ENCODE measurements at regions not wholly inside any gene's neighbourhood (a gene's known extent, or its start where the extent isn't known, plus 50 kb on each side); places are given as distances from the start of the nearest gene placed in this dataset.

- H3K14ac ChIP-seq (ENCODE audit: insufficient read depth, low read length) = no peak overlapping the region
- H3K56ac ChIP-seq (ENCODE audit: insufficient read length, low read depth, low read length) = no peak overlapping the region
- H4K8ac ChIP-seq (replicated peaks; ENCODE audit: insufficient read length, low read depth, low read length) = no peak overlapping the region
- no peak overlapping the region for H3K4me2 ChIP-seq (ENCODE audit: insufficient read depth, insufficient read length, low read length)
- no peaks in the 10 kb centered on the region for H3K79me2 ChIP-seq (ENCODE audit: insufficient read depth, low read length)
- Mint-ChIP-seq H3K4me3 (no peak overlapping the region), H3K9me3 (peaks cover 0 to 4% of the 10 kb centered on the region in 2 experiments; a peak in 1 of 5 replicates), H3K36me3 (ENCODE audit: insufficient read depth in 1 of 3, low read depth in 3 of 3) (peaks cover 0 to 5% (median 5%) of the 10 kb centered on the region in 3 experiments; a peak in 5 of 7 replicates), H3K27me3 (ENCODE audit: low read depth) (no peaks in the 10 kb centered on the region; the same call in 1 of the 2 replicates), H3K27ac (no peak overlapping the region), H3K4me1 (peaks cover 19 to 25% of the 10 kb centered on the region in 2 experiments)
- H3K9ac ChIP-seq (ENCODE audit: extremely low read depth, insufficient read length, low read length) = no peak overlapping the region
- H2BK12ac ChIP-seq (ENCODE audit: insufficient read length, low read depth, low read length) = no peak overlapping the region
- H4K91ac ChIP-seq (ENCODE audit: insufficient read length, low read depth, low read length) = no peak overlapping the region
- no peaks in the 10 kb centered on the region; the same call in 1 of the 2 replicates for H3K27me3 ChIP-seq (ENCODE audit: insufficient read depth, low read length)
- H3K18ac ChIP-seq (ENCODE audit: insufficient read length, low read depth, low read length) = no peak overlapping the region
- H2BK20ac ChIP-seq (ENCODE audit: low read depth, low read length, poor library complexity, severe bottlenecking) = no peak overlapping the region
- no peak overlapping the region for H2AFZ ChIP-seq (ENCODE audit: low read length)
- no peak overlapping the region for H2BK120ac ChIP-seq (ENCODE audit: low read depth, low read length, poor library complexity, severe bottlenecking)
- H3K23ac ChIP-seq (ENCODE audit: insufficient read length, low read depth, low read length) = no peak overlapping the region
- no peaks in the 10 kb centered on the region for H3K23me2 ChIP-seq (ENCODE audit: insufficient read length, low read depth, low read length, poor library complexity, severe bottlenecking)
- no peak overlapping the region for H2BK5ac ChIP-seq (ENCODE audit: insufficient read length, low read length)
- no peak overlapping the region for H3T11ph ChIP-seq (ENCODE audit: low read length)
- H3K79me1 ChIP-seq (ENCODE audit: insufficient read depth, low read depth, low read length, poor library complexity, severe bottlenecking) = no peaks in the 10 kb centered on the region
- H4K20me1 ChIP-seq (ENCODE audit: control insufficient read depth, insufficient read depth, insufficient read length) = no peaks in the 10 kb centered on the region
- H2AK5ac ChIP-seq (ENCODE audit: insufficient read length, low read length) = no peak overlapping the region
- no peak overlapping the region for H3K4ac ChIP-seq (ENCODE audit: low read depth, low read length)
- no peak overlapping the region for H3K27ac ChIP-seq (ENCODE audit: insufficient read length, low read depth, low read length)
- no peak overlapping the region for H2BK15ac ChIP-seq (ENCODE audit: low read depth, low read length)
- no peak overlapping the region for H4K5ac ChIP-seq (ENCODE audit: insufficient read length, low read depth, low read length)
- no peak for TF ChIP-seq CTCF (conservative IDR thresholded peaks at IDR 0.05)
- H3K9me3 ChIP-seq (ENCODE audit: control insufficient read depth, low read depth, low read length) = no peaks in the 10 kb centered on the region
- no peak for DNase-seq
- H3K4me1 ChIP-seq (ENCODE audit: insufficient read depth, low read length) = peaks cover 4% of the 10 kb centered on the region; the same call in 1 of the 2 replicates
Observed at GRCh38 chr2:234848578-234848977, 103.2 kb upstream of the SH3BP4 start.
